Testis (tissue), 2 donors: ENCODE measurements at regions not wholly inside any gene's neighbourhood (a gene's known extent, or its start where the extent isn't known, plus 50 kb on each side); places are given as distances from the start of the nearest gene placed in this dataset.

Source experiments
- DNase-seq: peaks from one replicate; pipeline ENCODE4 v3.0.0-alpha.2; 2019
- H3K27ac ChIP-seq, 2 donors: fragments of 200-600 bp; sonication (generic); one replicate each; pipeline ENCODE4 v1.5.1; 2019
- H3K27me3 ChIP-seq: fragments of 200-600 bp; sonication (generic); one replicate; pipeline ENCODE4 v1.5.1; 2019
- H3K36me3 ChIP-seq: fragments of 200-600 bp; sonication (generic); one replicate; pipeline ENCODE4 v1.5.1; 2017; ENCODE audit warnings: low read depth; ENCODE audit errors: missing control alignments
- H3K4me1 ChIP-seq: fragments of 200-600 bp; sonication (generic); one replicate; pipeline ENCODE4 v1.5.1; 2019
- H3K4me3 ChIP-seq, 2 donors: fragments of 200-600 bp; sonication (generic); one replicate each; pipeline ENCODE4 v1.5.1; 2017 to 2019
- H3K9me3 ChIP-seq: fragments of 200-600 bp; sonication (generic); one replicate; pipeline ENCODE4 v1.5.1; 2017
- POLR2A ChIP-seq: fragments of 450-650 bp; IDR thresholded peaks from one replicate; pipeline ENCODE4 v1.6.1; 2017; ENCODE audit warnings: antibody characterized with exemption, mild to moderate bottlenecking, moderate library complexity
- WGBS, 2 donors: methylation state at CpG; one replicate each; pipeline ENCODE4 v1.1.5; 2018; 5-methylcytosine and 5-hydroxymethylcytosine counted together
- intact Hi-C: fragments of 100-400 bp; cut with DNase I; formaldehyde crosslinking; loops from one replicate; pipeline ENCODE4 v1.15.1; 2023; ENCODE audit warnings: low total_unique reads
- TF ChIP-seq, protein P1 (sequence below), 3 experiments: fragments of 450-650 bp in 2 of 3; fragments of 200-600 bp in 1 of 3; sonication (generic) in 1 of 3; IDR thresholded peaks; one replicate each; pipeline ENCODE4 v1.5.1; 2016 to 2019; ENCODE audit warnings: antibody characterized with exemption in 3 of 3, mild to moderate bottlenecking in 2 of 3, moderate library complexity in 1 of 3

DNA sequence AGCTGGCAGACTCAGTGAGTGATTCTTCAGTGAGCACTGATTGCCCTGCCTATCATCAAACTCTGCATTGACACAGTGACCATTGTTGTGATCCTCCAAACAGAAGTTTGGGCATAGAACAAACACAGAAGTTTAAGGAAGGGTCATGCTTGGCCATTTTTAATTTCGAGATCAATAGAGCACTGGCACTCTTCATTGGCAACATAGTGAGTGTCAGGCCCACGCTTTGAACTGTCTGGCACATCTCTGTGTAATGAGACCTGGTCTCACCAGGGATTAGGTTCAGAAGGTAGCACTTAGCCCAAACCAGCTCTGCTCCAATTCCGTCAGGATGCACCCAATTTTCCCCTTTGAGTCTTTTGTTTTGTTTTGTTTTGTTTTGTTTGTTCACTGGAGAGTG is 127.1 kb upstream of the MOCS2 start:
- 90 to 95% methylated on average over 3 of the region's 3 CpGs for WGBS, 2 donors
- H3K27me3 ChIP-seq: no peaks in the 10 kb centered on the region
- intact Hi-C loops: no loop called here
- H3K27ac ChIP-seq: no peak overlapping the region
- H3K4me3 ChIP-seq: no peak overlapping the region
- TF ChIP-seq, protein P1, sequence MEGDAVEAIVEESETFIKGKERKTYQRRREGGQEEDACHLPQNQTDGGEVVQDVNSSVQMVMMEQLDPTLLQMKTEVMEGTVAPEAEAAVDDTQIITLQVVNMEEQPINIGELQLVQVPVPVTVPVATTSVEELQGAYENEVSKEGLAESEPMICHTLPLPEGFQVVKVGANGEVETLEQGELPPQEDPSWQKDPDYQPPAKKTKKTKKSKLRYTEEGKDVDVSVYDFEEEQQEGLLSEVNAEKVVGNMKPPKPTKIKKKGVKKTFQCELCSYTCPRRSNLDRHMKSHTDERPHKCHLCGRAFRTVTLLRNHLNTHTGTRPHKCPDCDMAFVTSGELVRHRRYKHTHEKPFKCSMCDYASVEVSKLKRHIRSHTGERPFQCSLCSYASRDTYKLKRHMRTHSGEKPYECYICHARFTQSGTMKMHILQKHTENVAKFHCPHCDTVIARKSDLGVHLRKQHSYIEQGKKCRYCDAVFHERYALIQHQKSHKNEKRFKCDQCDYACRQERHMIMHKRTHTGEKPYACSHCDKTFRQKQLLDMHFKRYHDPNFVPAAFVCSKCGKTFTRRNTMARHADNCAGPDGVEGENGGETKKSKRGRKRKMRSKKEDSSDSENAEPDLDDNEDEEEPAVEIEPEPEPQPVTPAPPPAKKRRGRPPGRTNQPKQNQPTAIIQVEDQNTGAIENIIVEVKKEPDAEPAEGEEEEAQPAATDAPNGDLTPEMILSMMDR (IDR thresholded peaks at IDR 0.05): no peak
- no peak for TF ChIP-seq POLR2A
- H3K4me1 ChIP-seq: no peaks in the 10 kb centered on the region
- H3K36me3 ChIP-seq: no peaks in the 10 kb centered on the region
- H3K9me3 ChIP-seq: no peaks in the 10 kb centered on the region
- DNase-seq: no peak

DNA sequence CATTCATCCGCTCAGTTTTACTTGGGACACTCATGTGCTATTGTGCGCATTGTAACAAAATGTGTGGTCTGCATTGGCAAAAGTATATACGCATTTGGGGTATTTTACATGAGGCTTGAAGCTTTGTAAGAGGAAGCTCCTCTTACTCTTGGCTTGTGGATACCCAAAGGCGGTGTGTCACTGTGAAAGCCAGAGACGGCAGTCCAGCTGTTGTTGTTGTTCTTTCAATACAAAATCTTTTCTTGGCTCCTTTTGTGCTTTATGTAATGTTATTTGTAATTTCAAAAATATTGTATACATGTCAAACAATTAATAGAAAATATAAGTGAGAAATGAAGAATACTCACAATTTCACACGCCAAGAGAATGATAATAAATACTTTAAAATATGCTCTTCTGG is 128.3 kb upstream of the MOCS2 start:
- intact Hi-C loops: no loop called here
- 55 to 90% methylated on average over 5 to 6 of the region's 6 CpGs for WGBS, 2 donors
- no peak overlapping the region for H3K4me3 ChIP-seq

DNA sequence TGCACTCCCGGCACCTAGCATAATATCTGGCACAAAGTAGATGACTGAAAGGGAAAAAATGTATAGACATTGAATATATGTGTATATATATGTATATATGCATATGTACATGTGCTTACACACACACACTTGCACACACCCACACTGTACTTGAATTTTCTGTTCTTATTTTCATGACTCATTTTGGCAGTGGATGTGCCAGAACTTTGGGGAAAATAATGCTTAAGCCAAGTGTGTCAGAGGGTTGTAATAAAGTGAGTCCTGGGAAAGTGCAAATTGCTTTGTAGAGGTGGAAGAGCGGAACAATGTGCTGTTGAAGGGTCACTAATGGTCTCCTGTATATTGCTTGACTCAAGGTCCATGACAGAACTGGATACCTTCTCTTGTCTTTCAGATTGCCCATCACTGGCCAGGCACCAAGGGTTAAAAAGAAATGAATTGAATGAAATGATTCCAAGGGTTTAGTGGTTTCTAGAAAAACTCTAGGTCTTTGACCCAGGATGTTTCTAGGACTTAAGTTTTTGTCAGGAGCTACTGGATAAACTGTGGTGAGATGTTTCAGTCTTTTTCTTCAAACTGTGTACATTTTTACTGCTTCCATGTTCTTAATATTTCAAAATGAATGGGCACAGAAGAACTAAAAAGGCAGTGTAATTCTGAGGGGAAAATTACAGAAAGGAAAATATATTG is 129.9 kb upstream of the MOCS2 start:
- no peaks in the 10 kb centered on the region for H3K27me3 ChIP-seq
- no peak overlapping the region for H3K27ac ChIP-seq
- no peak for TF ChIP-seq POLR2A
- TF ChIP-seq, protein P1 (IDR thresholded peaks at IDR 0.05): no peak
- no peaks in the 10 kb centered on the region for H3K9me3 ChIP-seq
- no peaks in the 10 kb centered on the region for H3K36me3 ChIP-seq
- DNase-seq: no peak
- intact Hi-C loops: no loop called here
- no peaks in the 10 kb centered on the region for H3K4me1 ChIP-seq
- WGBS, 2 donors: 91 to 92% methylated on average over 2 of the region's 2 CpGs
- no peak overlapping the region for H3K4me3 ChIP-seq

More for the DNA sequence above, 128.3 kb upstream of the MOCS2 start:
- H3K27me3 ChIP-seq: no peaks in the 10 kb centered on the region
- no peak for DNase-seq
- H3K4me1 ChIP-seq: no peaks in the 10 kb centered on the region
- H3K27ac ChIP-seq: no peak overlapping the region
- H3K36me3 ChIP-seq: no peaks in the 10 kb centered on the region
- H3K9me3 ChIP-seq: no peaks in the 10 kb centered on the region
- no peak for TF ChIP-seq POLR2A
- TF ChIP-seq, protein P1 (IDR thresholded peaks at IDR 0.05): no peak

DNA sequence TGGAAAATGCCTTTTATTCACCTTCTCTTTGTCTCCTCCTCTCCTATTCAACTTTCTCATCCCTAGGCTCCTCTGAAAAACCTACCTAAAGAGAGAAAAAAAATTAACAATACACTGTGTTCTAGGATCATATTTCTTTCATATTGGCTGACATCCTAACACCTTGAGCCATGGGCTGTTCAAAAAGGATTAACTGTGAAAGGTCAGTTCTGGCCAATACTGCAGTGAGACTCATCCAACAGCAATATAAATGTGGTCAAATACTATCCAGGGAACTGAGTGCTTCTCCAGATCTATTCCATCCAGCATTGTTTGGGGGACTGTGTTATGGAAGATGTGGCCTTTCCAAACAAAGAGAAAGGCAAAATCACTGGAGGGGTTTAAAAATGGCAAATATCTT is 131.1 kb upstream of the MOCS2 start:
- Histone ChIP-seq H3K9me3 (no peaks in the 10 kb centered on the region), H3K36me3 (no peaks in the 10 kb centered on the region), H3K27ac (no peak overlapping the region), H3K4me3 (no peak overlapping the region), H3K4me1 (no peaks in the 10 kb centered on the region), H3K27me3 (no peaks in the 10 kb centered on the region)
- DNase-seq: no peak
- intact Hi-C loops: no loop called here
- TF ChIP-seq POLR2A: no peak
- TF ChIP-seq, protein P1 (IDR thresholded peaks at IDR 0.05): no peak

DNA sequence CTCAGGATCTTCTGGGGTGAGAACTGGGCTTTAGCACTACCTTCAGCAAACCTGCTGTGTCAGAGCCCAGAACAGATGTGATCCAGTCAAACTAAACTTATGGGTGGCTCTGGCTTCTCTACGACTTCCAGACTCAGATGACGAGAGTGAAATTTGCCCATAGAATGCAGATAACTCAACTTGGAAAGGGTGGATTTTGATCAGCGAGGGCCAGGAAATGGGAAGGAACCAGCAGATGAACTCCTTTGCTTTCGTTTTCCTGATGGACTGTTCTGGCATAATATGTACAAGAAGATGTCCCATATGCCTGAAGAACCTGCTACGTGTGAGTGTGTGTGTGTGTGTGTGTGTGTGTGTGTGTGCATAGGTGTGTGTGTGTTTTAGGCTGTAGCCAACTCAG is 132.0 kb upstream of the MOCS2 start:
- 92 to 94% methylated on average over 5 of the region's 5 CpGs for WGBS, 2 donors
- no peaks in the 10 kb centered on the region for H3K27me3 ChIP-seq
- H3K4me3 ChIP-seq: no peak overlapping the region
- no peaks in the 10 kb centered on the region for H3K4me1 ChIP-seq
- no peaks in the 10 kb centered on the region for H3K36me3 ChIP-seq
- no peaks in the 10 kb centered on the region for H3K9me3 ChIP-seq
- intact Hi-C loops: no loop called here
- TF ChIP-seq, protein P1 (IDR thresholded peaks at IDR 0.05): no peak
- TF ChIP-seq POLR2A: no peak
- no peak for DNase-seq
- no peak overlapping the region for H3K27ac ChIP-seq
